NCI-H2196 treated with DMSO at 0.1 percent for 48 hours (cell line): ENCODE measurements at regions not wholly inside any gene's neighbourhood (a gene's known extent, or its start where the extent isn't known, plus 50 kb on each side); places are given as distances from the start of the nearest gene placed in this dataset.
"Not testable (repeated sequence)": the region's sequence is repeated elsewhere in the genome, so short reads cannot be mapped to it uniquely, and the experiment has no call there.

ENCODE experiments used
- DNase-seq: peaks from one replicate; lab custom pipeline; 2025; ENCODE audit not compliant: unreplicated experiment; lab: John Stamatoyannopoulos, UW

GRCh38 chr22:49677495-49677889 is 150.2 kb downstream of the BRD1 start:
- no peak for DNase-seq

GRCh38 chr22:49676783-49677494 is 150.7 kb downstream of the BRD1 start:
- no peak for DNase-seq

GRCh38 chr22:49676230-49676629 is 151.4 kb downstream of the BRD1 start:
- DNase-seq = no peak

- no peak for DNase-seq
Measured at GRCh38 chr22:49674479-49675050, 153.1 kb downstream of the BRD1 start.

- DNase-seq = no peak
Measured at GRCh38 chr22:49673048-49673447, 154.6 kb downstream of the BRD1 start.

- no peak for DNase-seq
Measured at GRCh38 chr22:49672014-49672516, 155.6 kb downstream of the BRD1 start.

GRCh38 chr22:49671331-49672013 is 156.2 kb downstream of the BRD1 start:
- DNase-seq = no peak

GRCh38 chr22:49670456-49671330 is 157.0 kb downstream of the BRD1 start:
- DNase-seq = no peak

- not testable (repeated sequence) for DNase-seq
Measured at GRCh38 chr22:49669969-49670455, 157.7 kb downstream of the BRD1 start.

GRCh38 chr22:49669427-49669968 is 158.2 kb downstream of the BRD1 start:
- not testable (repeated sequence) for DNase-seq

GRCh38 chr22:49668402-49668801 is 159.3 kb downstream of the BRD1 start:
- no peak for DNase-seq

- no peak for DNase-seq
Measured at GRCh38 chr22:49667236-49667635, 160.4 kb downstream of the BRD1 start.

- no peak for DNase-seq
Measured at GRCh38 chr22:49666146-49666809, 161.4 kb downstream of the BRD1 start.

- no peak for DNase-seq
Measured at GRCh38 chr22:49664891-49665290, 162.8 kb downstream of the BRD1 start.

- no peak for DNase-seq
Measured at GRCh38 chr22:49664371-49664881, 163.2 kb downstream of the BRD1 start.

- no peak for DNase-seq
Measured at GRCh38 chr22:49663823-49664222, 163.8 kb downstream of the BRD1 start.

GRCh38 chr22:49663311-49663711 is 164.4 kb downstream of the BRD1 start:
- no peak for DNase-seq

- DNase-seq = no peak
Measured at GRCh38 chr22:49662681-49663080, 165.0 kb downstream of the BRD1 start.

GRCh38 chr22:49660794-49661781 is 166.6 kb downstream of the BRD1 start:
- no peak for DNase-seq
